ENCODE measurements at regions not wholly inside any gene's neighbourhood (a gene's known extent, or its start where the extent isn't known, plus 50 kb on each side); places are given as distances from the start of the nearest gene placed in this dataset.

DNA sequence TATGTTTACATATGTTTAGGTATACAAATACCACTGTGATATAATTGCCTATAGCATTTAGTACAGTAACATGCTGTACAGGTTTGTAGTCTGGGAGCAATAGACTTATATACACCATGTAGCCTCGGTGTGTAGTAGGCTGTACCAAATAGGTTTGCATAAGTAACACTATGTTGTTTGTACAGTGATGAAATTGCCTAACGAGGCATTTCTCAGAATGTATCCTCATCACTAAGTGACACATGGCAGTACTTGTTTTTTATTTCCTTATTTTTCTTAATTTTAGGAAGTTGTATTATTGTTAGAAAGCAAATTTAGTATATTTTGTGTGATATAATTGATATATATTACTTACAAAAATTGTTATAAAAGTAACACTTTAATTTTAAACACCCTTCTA is 840.9 kb downstream of the LTN1 start:
- Histone ChIP-seq H3K9ac (ENCODE audit: low read depth, low read length) (no peak overlapping the region), H3K27ac (ENCODE audit: low read length) (no peak overlapping the region), H3K79me2 (ENCODE audit: insufficient read depth, low read length) (no peaks in the 10 kb centered on the region), H3K36me3 (ENCODE audit: insufficient read depth, low read length) (no peaks in the 10 kb centered on the region), H3K9me3 (ENCODE audit: insufficient read depth, low read length, severe bottlenecking) (no peaks in the 10 kb centered on the region), H3K27me3 (ENCODE audit: insufficient read depth, low read length, poor library complexity) (no peaks in the 10 kb centered on the region), H3K4me3 (ENCODE audit: low read depth in 1 of 2, low read length in 2 of 2) (no peak overlapping the region), H2AFZ (ENCODE audit: low read depth, low read length) (no peak overlapping the region), H4K20me1 (ENCODE audit: insufficient read depth, low read length) (no peaks in the 10 kb centered on the region), H3K4me1 (ENCODE audit: insufficient read depth, low read length) (no peaks in the 10 kb centered on the region), H3K4me2 (ENCODE audit: insufficient read depth, low read length) (no peak overlapping the region)
- DNase-seq: no peak
- TF ChIP-seq, protein P1, sequence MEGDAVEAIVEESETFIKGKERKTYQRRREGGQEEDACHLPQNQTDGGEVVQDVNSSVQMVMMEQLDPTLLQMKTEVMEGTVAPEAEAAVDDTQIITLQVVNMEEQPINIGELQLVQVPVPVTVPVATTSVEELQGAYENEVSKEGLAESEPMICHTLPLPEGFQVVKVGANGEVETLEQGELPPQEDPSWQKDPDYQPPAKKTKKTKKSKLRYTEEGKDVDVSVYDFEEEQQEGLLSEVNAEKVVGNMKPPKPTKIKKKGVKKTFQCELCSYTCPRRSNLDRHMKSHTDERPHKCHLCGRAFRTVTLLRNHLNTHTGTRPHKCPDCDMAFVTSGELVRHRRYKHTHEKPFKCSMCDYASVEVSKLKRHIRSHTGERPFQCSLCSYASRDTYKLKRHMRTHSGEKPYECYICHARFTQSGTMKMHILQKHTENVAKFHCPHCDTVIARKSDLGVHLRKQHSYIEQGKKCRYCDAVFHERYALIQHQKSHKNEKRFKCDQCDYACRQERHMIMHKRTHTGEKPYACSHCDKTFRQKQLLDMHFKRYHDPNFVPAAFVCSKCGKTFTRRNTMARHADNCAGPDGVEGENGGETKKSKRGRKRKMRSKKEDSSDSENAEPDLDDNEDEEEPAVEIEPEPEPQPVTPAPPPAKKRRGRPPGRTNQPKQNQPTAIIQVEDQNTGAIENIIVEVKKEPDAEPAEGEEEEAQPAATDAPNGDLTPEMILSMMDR (IDR thresholded peaks at IDR 0.05; ENCODE audit: borderline replicate concordance, extremely low read depth, low read length, poor library complexity, severe bottlenecking): no peak
- no peak for TF ChIP-seq EZH2 (IDR thresholded peaks at IDR 0.05; ENCODE audit: borderline replicate concordance, low read depth, low read length, severe bottlenecking)
- no peak for ATAC-seq (ENCODE audit: insufficient read depth, low read depth)

GRCh38 chr21:28150778-28151177 is 841.9 kb downstream of the LTN1 start:
- no peak overlapping the region for H3K4me2 ChIP-seq (ENCODE audit: insufficient read depth, low read length)
- TF ChIP-seq, protein P1 (IDR thresholded peaks at IDR 0.05; ENCODE audit: borderline replicate concordance, extremely low read depth, low read length, poor library complexity, severe bottlenecking): no peak
- no peak for TF ChIP-seq EZH2 (IDR thresholded peaks at IDR 0.05; ENCODE audit: borderline replicate concordance, low read depth, low read length, severe bottlenecking)
- H3K9ac ChIP-seq (ENCODE audit: low read depth, low read length): no peak overlapping the region
- ATAC-seq (ENCODE audit: insufficient read depth, low read depth) (no peak), DNase-seq (no peak)
- no peak overlapping the region for H2AFZ ChIP-seq (ENCODE audit: low read depth, low read length)
- no peaks in the 10 kb centered on the region for H4K20me1 ChIP-seq (ENCODE audit: insufficient read depth, low read length)
- no peaks in the 10 kb centered on the region for H3K36me3 ChIP-seq (ENCODE audit: insufficient read depth, low read length)
- no peaks in the 10 kb centered on the region for H3K4me1 ChIP-seq (ENCODE audit: insufficient read depth, low read length)
- H3K4me3 ChIP-seq (ENCODE audit: low read depth in 1 of 2, low read length in 2 of 2): no peak overlapping the region
- no peaks in the 10 kb centered on the region for H3K27me3 ChIP-seq (ENCODE audit: insufficient read depth, low read length, poor library complexity)
- no peaks in the 10 kb centered on the region for H3K9me3 ChIP-seq (ENCODE audit: insufficient read depth, low read length, severe bottlenecking)
- no peak overlapping the region for H3K27ac ChIP-seq (ENCODE audit: low read length)
- no peaks in the 10 kb centered on the region for H3K79me2 ChIP-seq (ENCODE audit: insufficient read depth, low read length)

DNA sequence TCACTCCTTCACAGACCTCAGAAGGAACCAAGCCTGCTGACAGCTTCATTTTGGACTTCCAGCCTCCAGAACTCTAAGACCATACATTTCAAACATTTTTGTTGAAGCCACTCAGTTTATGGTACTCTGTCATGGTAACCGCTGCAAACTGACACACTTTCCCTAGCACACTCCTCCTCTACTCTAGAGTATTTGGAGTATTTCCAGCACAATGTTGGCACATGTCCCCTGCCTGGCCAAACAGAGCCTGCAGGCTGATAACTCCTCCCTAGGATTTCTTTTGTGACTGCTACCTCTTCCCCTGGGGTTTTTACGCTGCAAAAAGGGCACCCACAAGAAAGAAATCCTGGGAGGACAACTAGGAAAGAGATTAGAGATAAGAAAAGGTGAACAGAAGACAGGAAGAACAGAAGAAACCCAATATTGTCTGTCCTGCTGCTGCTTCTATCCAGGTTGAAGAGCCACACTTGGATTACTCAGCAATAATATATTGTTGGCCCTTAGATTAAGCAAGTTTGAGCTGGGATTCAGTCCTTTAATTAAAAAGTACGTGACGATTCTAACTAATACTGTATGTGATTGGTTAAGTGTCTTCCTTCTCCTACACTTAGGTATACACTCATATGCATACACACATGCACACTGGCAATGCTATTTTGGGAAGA is 844.1 kb downstream of the LTN1 start:
- H3K27ac ChIP-seq (ENCODE audit: low read length): no peak overlapping the region
- no peaks in the 10 kb centered on the region for H3K4me1 ChIP-seq (ENCODE audit: insufficient read depth, low read length)
- no peak overlapping the region for H3K4me2 ChIP-seq (ENCODE audit: insufficient read depth, low read length)
- ATAC-seq (ENCODE audit: insufficient read depth, low read depth): no peak
- no peaks in the 10 kb centered on the region for H3K36me3 ChIP-seq (ENCODE audit: insufficient read depth, low read length)
- no peaks in the 10 kb centered on the region for H4K20me1 ChIP-seq (ENCODE audit: insufficient read depth, low read length)
- no peak overlapping the region for H2AFZ ChIP-seq (ENCODE audit: low read depth, low read length)
- no peak for DNase-seq
- no peaks in the 10 kb centered on the region for H3K9me3 ChIP-seq (ENCODE audit: insufficient read depth, low read length, severe bottlenecking)
- H3K27me3 ChIP-seq (ENCODE audit: insufficient read depth, low read length, poor library complexity): no peaks in the 10 kb centered on the region
- no peak overlapping the region for H3K9ac ChIP-seq (ENCODE audit: low read depth, low read length)
- no peak overlapping the region for H3K4me3 ChIP-seq (ENCODE audit: low read depth in 1 of 2, low read length in 2 of 2)
- no peaks in the 10 kb centered on the region for H3K79me2 ChIP-seq (ENCODE audit: insufficient read depth, low read length)
- no peak for TF ChIP-seq EZH2 (IDR thresholded peaks at IDR 0.05; ENCODE audit: borderline replicate concordance, low read depth, low read length, severe bottlenecking)
- TF ChIP-seq, protein P1 (IDR thresholded peaks at IDR 0.05; ENCODE audit: borderline replicate concordance, extremely low read depth, low read length, poor library complexity, severe bottlenecking): no peak
